ENCODE measurements at regions not wholly inside any gene's neighbourhood (a gene's known extent, or its start where the extent isn't known, plus 50 kb on each side); places are given as distances from the start of the nearest gene placed in this dataset.

DNA sequence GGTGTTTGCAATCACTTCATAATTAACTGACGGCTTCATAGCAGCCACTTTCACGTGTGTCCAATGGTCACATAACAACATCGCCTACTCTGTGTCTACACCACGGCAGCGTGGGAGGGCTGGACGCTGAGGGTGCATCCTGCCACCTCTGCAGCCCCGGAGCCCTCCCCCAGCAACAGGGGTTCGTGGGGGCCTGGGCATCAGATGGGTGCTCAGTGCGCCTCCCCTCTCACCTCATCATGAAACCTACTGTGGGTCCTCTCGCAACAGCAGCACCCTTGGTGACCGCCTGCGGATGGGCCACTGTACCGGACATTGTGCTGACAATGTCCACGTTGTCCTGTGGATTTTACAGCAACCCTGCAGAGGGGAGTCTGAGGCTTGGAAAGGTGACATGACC lies 193.5 kb downstream of the UQCRFS1 start:
- TF ChIP-seq, protein P1, sequence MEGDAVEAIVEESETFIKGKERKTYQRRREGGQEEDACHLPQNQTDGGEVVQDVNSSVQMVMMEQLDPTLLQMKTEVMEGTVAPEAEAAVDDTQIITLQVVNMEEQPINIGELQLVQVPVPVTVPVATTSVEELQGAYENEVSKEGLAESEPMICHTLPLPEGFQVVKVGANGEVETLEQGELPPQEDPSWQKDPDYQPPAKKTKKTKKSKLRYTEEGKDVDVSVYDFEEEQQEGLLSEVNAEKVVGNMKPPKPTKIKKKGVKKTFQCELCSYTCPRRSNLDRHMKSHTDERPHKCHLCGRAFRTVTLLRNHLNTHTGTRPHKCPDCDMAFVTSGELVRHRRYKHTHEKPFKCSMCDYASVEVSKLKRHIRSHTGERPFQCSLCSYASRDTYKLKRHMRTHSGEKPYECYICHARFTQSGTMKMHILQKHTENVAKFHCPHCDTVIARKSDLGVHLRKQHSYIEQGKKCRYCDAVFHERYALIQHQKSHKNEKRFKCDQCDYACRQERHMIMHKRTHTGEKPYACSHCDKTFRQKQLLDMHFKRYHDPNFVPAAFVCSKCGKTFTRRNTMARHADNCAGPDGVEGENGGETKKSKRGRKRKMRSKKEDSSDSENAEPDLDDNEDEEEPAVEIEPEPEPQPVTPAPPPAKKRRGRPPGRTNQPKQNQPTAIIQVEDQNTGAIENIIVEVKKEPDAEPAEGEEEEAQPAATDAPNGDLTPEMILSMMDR (IDR thresholded peaks at IDR 0.05): no peak
- no peak for TF ChIP-seq POLR2AphosphoS5 (IDR thresholded peaks at IDR 0.05; ENCODE audit: insufficient read depth in 1 of 2, low read depth in 1 of 2)

All from vagina (tissue), 2 donors.